HepG2 (cell line): ENCODE measurements at regions not wholly inside any gene's neighbourhood (a gene's known extent, or its start where the extent isn't known, plus 50 kb on each side); places are given as distances from the start of the nearest gene placed in this dataset.

Source experiments
- DNMT1 ChIP-seq: sonication (generic); formaldehyde crosslinking; IDR thresholded peaks from 2 replicates; pipeline ENCODE4 v1.5.1; 2020; ENCODE audit warnings: mild to moderate bottlenecking, missing genetic modification reagents
- EHMT2 ChIP-seq: fragments of 200-600 bp; sonication (generic); IDR thresholded peaks from 2 replicates; pipeline ENCODE4 v1.7.0; 2017; ENCODE audit warnings: antibody characterized with exemption, low read depth, low read length, borderline replicate concordance
- ERF ChIP-seq: IDR thresholded peaks from 2 replicates; pipeline ENCODE4 v1.6.1; 2018; ENCODE audit warnings: missing biosample characterization, missing genetic modification reagents
- FOXO4 ChIP-seq: sonication (generic); formaldehyde crosslinking; conservative IDR thresholded peaks from 2 replicates; pipeline ENCODE4 v1.8.1; 2023; ENCODE audit warnings: missing genetic modification reagents
- GMEB2 ChIP-seq: IDR thresholded peaks from 2 replicates; pipeline ENCODE4 v1.6.1; 2016; ENCODE audit warnings: missing biosample characterization, missing genetic modification reagents, low read depth
- KDM5A ChIP-seq: fragments of 200-600 bp; sonication (generic); IDR thresholded peaks from 2 replicates; pipeline ENCODE4 v1.7.0; 2018; ENCODE audit warnings: antibody characterized with exemption, mild to moderate bottlenecking, low read length, borderline replicate concordance
- MED1 ChIP-seq: sonication (generic); formaldehyde crosslinking; IDR thresholded peaks from 2 replicates; pipeline ENCODE4 v1.4.0; 2020; ENCODE audit warnings: missing genetic modification reagents
- MED13 ChIP-seq: sonication (generic); formaldehyde crosslinking; IDR thresholded peaks from 2 replicates; pipeline ENCODE4 v1.5.0; 2020; ENCODE audit warnings: missing genetic modification reagents
- NFKBIZ ChIP-seq: IDR thresholded peaks from 2 replicates; pipeline ENCODE4 v1.6.1; 2018; ENCODE audit warnings: missing genetic modification reagents, missing compliant biosample characterization
- SP4 ChIP-seq: sonication (generic); formaldehyde crosslinking; IDR thresholded peaks from 2 replicates; pipeline ENCODE4 v1.8.1; 2023; ENCODE audit warnings: mild to moderate bottlenecking, missing genetic modification reagents
- SP5 ChIP-seq: IDR thresholded peaks from 2 replicates; pipeline ENCODE4 v1.6.1; 2016; ENCODE audit warnings: low read depth, borderline replicate concordance
- TAF1 ChIP-seq: sonication (generic); formaldehyde crosslinking; IDR thresholded peaks from 2 replicates; pipeline ENCODE4 v1.4.0; 2020; ENCODE audit warnings: missing genetic modification reagents
- TSC22D2 ChIP-seq: sonication (generic); formaldehyde crosslinking; IDR thresholded peaks from 2 replicates; pipeline ENCODE4 v1.5.1; 2020; ENCODE audit warnings: missing genetic modification reagents, mild to moderate bottlenecking, borderline replicate concordance
- ZNF33B ChIP-seq: sonication (generic); formaldehyde crosslinking; IDR thresholded peaks from 2 replicates; pipeline ENCODE4 v1.5.1; 2020; ENCODE audit warnings: mild to moderate bottlenecking, missing genetic modification reagents
- ZNF350 ChIP-seq: sonication (generic); formaldehyde crosslinking; IDR thresholded peaks from 2 replicates; pipeline ENCODE4 v1.4.0; 2020; ENCODE audit warnings: mild to moderate bottlenecking, low read depth, missing genetic modification reagents, borderline replicate concordance
- ZNF430 ChIP-seq: sonication (generic); formaldehyde crosslinking; IDR thresholded peaks from 2 replicates; pipeline ENCODE4 v1.9.0; 2021; ENCODE audit warnings: mild to moderate bottlenecking, missing genetic modification reagents
- ZNF557 ChIP-seq: sonication (generic); formaldehyde crosslinking; IDR thresholded peaks from 2 replicates; pipeline ENCODE4 v1.4.0; 2020; ENCODE audit warnings: missing genetic modification reagents
- ZNF687 ChIP-seq: sonication (generic); formaldehyde crosslinking; IDR thresholded peaks from 2 replicates; pipeline ENCODE4 v1.5.1; 2020; ENCODE audit warnings: mild to moderate bottlenecking, missing genetic modification reagents, moderate library complexity
- ZNF781 ChIP-seq: sonication (generic); formaldehyde crosslinking; IDR thresholded peaks from 2 replicates; pipeline ENCODE4 v1.5.1; 2020; ENCODE audit warnings: borderline replicate concordance, mild to moderate bottlenecking, missing genetic modification reagents; ENCODE audit errors: not compliant biosample characterization
- TF ChIP-seq, protein P1 (sequence below): sonication (generic); formaldehyde crosslinking; IDR thresholded peaks from 2 replicates; pipeline ENCODE4 v1.4.0; 2020; ENCODE audit warnings: missing genetic modification reagents

- TF ChIP-seq FOXO4 (CRISPR knock-in tag), result 0 out of 2 replicates have a peak, but pooled peaks have one; percentile 37
- no peak for TF ChIP-seq ZNF350
- no peak for TF ChIP-seq GMEB2 (CRISPR knock-in tag)
- peak; percentile 33; the same call in 1 of the 2 replicates for TF ChIP-seq SP5 (CRISPR knock-in tag)
- peak; percentile 59; the same call in 1 of the 2 replicates for TF ChIP-seq MED1 (CRISPR knock-in tag)
- TF ChIP-seq ZNF430 (CRISPR knock-in tag), result no peak
- TF ChIP-seq EHMT2, result no peak
- no peak for TF ChIP-seq DNMT1 (CRISPR knock-in tag)
- TF ChIP-seq ZNF687 (CRISPR knock-in tag), result no peak
- no peak for TF ChIP-seq NFKBIZ (CRISPR knock-in tag)
- TF ChIP-seq, protein P1, sequence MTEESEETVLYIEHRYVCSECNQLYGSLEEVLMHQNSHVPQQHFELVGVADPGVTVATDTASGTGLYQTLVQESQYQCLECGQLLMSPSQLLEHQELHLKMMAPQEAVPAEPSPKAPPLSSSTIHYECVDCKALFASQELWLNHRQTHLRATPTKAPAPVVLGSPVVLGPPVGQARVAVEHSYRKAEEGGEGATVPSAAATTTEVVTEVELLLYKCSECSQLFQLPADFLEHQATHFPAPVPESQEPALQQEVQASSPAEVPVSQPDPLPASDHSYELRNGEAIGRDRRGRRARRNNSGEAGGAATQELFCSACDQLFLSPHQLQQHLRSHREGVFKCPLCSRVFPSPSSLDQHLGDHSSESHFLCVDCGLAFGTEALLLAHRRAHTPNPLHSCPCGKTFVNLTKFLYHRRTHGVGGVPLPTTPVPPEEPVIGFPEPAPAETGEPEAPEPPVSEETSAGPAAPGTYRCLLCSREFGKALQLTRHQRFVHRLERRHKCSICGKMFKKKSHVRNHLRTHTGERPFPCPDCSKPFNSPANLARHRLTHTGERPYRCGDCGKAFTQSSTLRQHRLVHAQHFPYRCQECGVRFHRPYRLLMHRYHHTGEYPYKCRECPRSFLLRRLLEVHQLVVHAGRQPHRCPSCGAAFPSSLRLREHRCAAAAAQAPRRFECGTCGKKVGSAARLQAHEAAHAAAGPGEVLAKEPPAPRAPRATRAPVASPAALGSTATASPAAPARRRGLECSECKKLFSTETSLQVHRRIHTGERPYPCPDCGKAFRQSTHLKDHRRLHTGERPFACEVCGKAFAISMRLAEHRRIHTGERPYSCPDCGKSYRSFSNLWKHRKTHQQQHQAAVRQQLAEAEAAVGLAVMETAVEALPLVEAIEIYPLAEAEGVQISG (CRISPR knock-in tag), result peak; percentile 14
- TF ChIP-seq ERF (CRISPR knock-in tag), result 0 out of 2 replicates have a peak, but pooled peaks have one; percentile 12
- no peak for TF ChIP-seq TSC22D2
- TF ChIP-seq ZNF557, result no peak
- 0 out of 2 replicates have a peak, but pooled peaks have one; percentile 31 for TF ChIP-seq MED13 (CRISPR knock-in tag)
- no peak for TF ChIP-seq ZNF33B
- peak; percentile 36; the same call in 1 of the 2 replicates for TF ChIP-seq KDM5A
- TF ChIP-seq TAF1, result peak; percentile 66; the same call in 1 of the 2 replicates
- TF ChIP-seq SP4 (CRISPR knock-in tag), result no peak
- peak; percentile 7 for TF ChIP-seq ZNF781 (CRISPR knock-in tag)
Observed at GRCh38 chr13:50082426-50083281, 67.4 kb downstream of the KCNRG start (continued).
